ENCODE measurements at regions not wholly inside any gene's neighbourhood (a gene's known extent, or its start where the extent isn't known, plus 50 kb on each side); places are given as distances from the start of the nearest gene placed in this dataset.

GRCh38 chr9:32899181-32899580, 102.2 kb downstream of the APTX start:
- Histone ChIP-seq H3K9me2 (replicated peaks; ENCODE audit: insufficient read depth, low read length) (no peaks in the 10 kb centered on the region), H2AFZ (ENCODE audit: low read length) (no peak overlapping the region), H3K36me3 (ENCODE audit: insufficient read depth, low read length) (no peaks in the 10 kb centered on the region), H3K9me3 (ENCODE audit: low read length) (no peaks in the 10 kb centered on the region), H3K9ac (ENCODE audit: low read length) (no peak overlapping the region), H3K4me3 (ENCODE audit: low read length) (no peak overlapping the region), H3K4me1 (ENCODE audit: low read length) (peaks cover 16% of the 10 kb centered on the region), H4K20me1 (ENCODE audit: insufficient read depth, low read depth, low read length) (no peaks in the 10 kb centered on the region), H3K27ac (ENCODE audit: low read length) (no peak overlapping the region), H3K27me3 (ENCODE audit: low read length) (no peaks in the 10 kb centered on the region), H3K4me2 (ENCODE audit: low read depth, low read length, poor library complexity, severe bottlenecking) (no peak overlapping the region), H3K79me2 (ENCODE audit: low read length) (no peaks in the 10 kb centered on the region)
- DNase-seq, result no peak

- H3K79me2 ChIP-seq (ENCODE audit: low read length), result no peaks in the 10 kb centered on the region
- H3K4me2 ChIP-seq (ENCODE audit: low read depth, low read length, poor library complexity, severe bottlenecking), result no peak overlapping the region
- no peaks in the 10 kb centered on the region for H4K20me1 ChIP-seq (ENCODE audit: insufficient read depth, low read depth, low read length)
- H3K4me1 ChIP-seq (ENCODE audit: low read length), result peaks cover 10% of the 10 kb centered on the region
- no peaks in the 10 kb centered on the region for H3K9me2 ChIP-seq (replicated peaks; ENCODE audit: insufficient read depth, low read length)
- H3K9ac ChIP-seq (ENCODE audit: low read length), result no peak overlapping the region
- H3K27ac ChIP-seq (ENCODE audit: low read length), result no peak overlapping the region
- DNase-seq, result no peak
- H3K9me3 ChIP-seq (ENCODE audit: low read length), result no peaks in the 10 kb centered on the region
- no peak overlapping the region for H3K4me3 ChIP-seq (ENCODE audit: low read length)
- H2AFZ ChIP-seq (ENCODE audit: low read length), result no peak overlapping the region
- no peaks in the 10 kb centered on the region for H3K27me3 ChIP-seq (ENCODE audit: low read length)
- H3K36me3 ChIP-seq (ENCODE audit: insufficient read depth, low read length), result no peaks in the 10 kb centered on the region
These were observed 101.7 kb downstream of the APTX start for GRCh38 chr9:32899761-32900160.

GRCh38 chr9:32906213-32906612, 95.2 kb downstream of the APTX start:
- H3K9me2 ChIP-seq (replicated peaks; ENCODE audit: insufficient read depth, low read length), result no peaks in the 10 kb centered on the region
- no peak for DNase-seq
- no peak overlapping the region for H3K27ac ChIP-seq (ENCODE audit: low read length)
- no peaks in the 10 kb centered on the region for H3K36me3 ChIP-seq (ENCODE audit: insufficient read depth, low read length)
- H4K20me1 ChIP-seq (ENCODE audit: insufficient read depth, low read depth, low read length), result no peaks in the 10 kb centered on the region
- H3K79me2 ChIP-seq (ENCODE audit: low read length), result no peaks in the 10 kb centered on the region
- H3K4me1 ChIP-seq (ENCODE audit: low read length), result peaks cover 8% of the 10 kb centered on the region
- no peak overlapping the region for H2AFZ ChIP-seq (ENCODE audit: low read length)
- H3K9me3 ChIP-seq (ENCODE audit: low read length), result no peaks in the 10 kb centered on the region
- no peak overlapping the region for H3K4me3 ChIP-seq (ENCODE audit: low read length)
- H3K4me2 ChIP-seq (ENCODE audit: low read depth, low read length, poor library complexity, severe bottlenecking), result no peak overlapping the region
- H3K27me3 ChIP-seq (ENCODE audit: low read length), result no peaks in the 10 kb centered on the region
- H3K9ac ChIP-seq (ENCODE audit: low read length), result no peak overlapping the region

- Histone ChIP-seq H3K79me2 (ENCODE audit: low read length) (no peaks in the 10 kb centered on the region), H3K9me3 (ENCODE audit: low read length) (no peaks in the 10 kb centered on the region), H3K9ac (ENCODE audit: low read length) (no peak overlapping the region), H3K9me2 (replicated peaks; ENCODE audit: insufficient read depth, low read length) (no peaks in the 10 kb centered on the region), H2AFZ (ENCODE audit: low read length) (no peak overlapping the region), H3K4me2 (ENCODE audit: low read depth, low read length, poor library complexity, severe bottlenecking) (no peak overlapping the region), H4K20me1 (ENCODE audit: insufficient read depth, low read depth, low read length) (no peaks in the 10 kb centered on the region), H3K27me3 (ENCODE audit: low read length) (no peaks in the 10 kb centered on the region), H3K36me3 (ENCODE audit: insufficient read depth, low read length) (no peaks in the 10 kb centered on the region), H3K27ac (ENCODE audit: low read length) (no peak overlapping the region), H3K4me3 (ENCODE audit: low read length) (no peak overlapping the region), H3K4me1 (ENCODE audit: low read length) (no peaks in the 10 kb centered on the region)
- DNase-seq, result no peak
These were observed 85.6 kb downstream of the APTX start for GRCh38 chr9:32915802-32916201.

- Histone ChIP-seq H3K36me3 (ENCODE audit: insufficient read depth, low read length) (no peaks in the 10 kb centered on the region), H3K9me2 (replicated peaks; ENCODE audit: insufficient read depth, low read length) (no peaks in the 10 kb centered on the region), H3K4me2 (ENCODE audit: low read depth, low read length, poor library complexity, severe bottlenecking) (no peak overlapping the region), H3K27me3 (ENCODE audit: low read length) (no peaks in the 10 kb centered on the region), H2AFZ (ENCODE audit: low read length) (no peak overlapping the region), H4K20me1 (ENCODE audit: insufficient read depth, low read depth, low read length) (no peaks in the 10 kb centered on the region), H3K9ac (ENCODE audit: low read length) (no peak overlapping the region), H3K9me3 (ENCODE audit: low read length) (no peaks in the 10 kb centered on the region), H3K79me2 (ENCODE audit: low read length) (no peaks in the 10 kb centered on the region), H3K4me1 (ENCODE audit: low read length) (no peaks in the 10 kb centered on the region), H3K4me3 (ENCODE audit: low read length) (no peak overlapping the region), H3K27ac (ENCODE audit: low read length) (no peak overlapping the region)
- DNase-seq, result no peak
These were observed 82.8 kb downstream of the APTX start for GRCh38 chr9:32918628-32919027.
